Pulmonary artery endothelial cell (primary cell): ENCODE measurements at regions not wholly inside any gene's neighbourhood (a gene's known extent, or its start where the extent isn't known, plus 50 kb on each side); places are given as distances from the start of the nearest gene placed in this dataset.
"Not testable (repeated sequence)": the region's sequence is repeated elsewhere in the genome, so short reads cannot be mapped to it uniquely, and the experiment has no call there.

Source experiments
- DNase-seq: peaks from one replicate; pipeline ENCODE4 v3.0.0-alpha.2; 2011; ENCODE audit warnings: low read depth, low spot score

DNA sequence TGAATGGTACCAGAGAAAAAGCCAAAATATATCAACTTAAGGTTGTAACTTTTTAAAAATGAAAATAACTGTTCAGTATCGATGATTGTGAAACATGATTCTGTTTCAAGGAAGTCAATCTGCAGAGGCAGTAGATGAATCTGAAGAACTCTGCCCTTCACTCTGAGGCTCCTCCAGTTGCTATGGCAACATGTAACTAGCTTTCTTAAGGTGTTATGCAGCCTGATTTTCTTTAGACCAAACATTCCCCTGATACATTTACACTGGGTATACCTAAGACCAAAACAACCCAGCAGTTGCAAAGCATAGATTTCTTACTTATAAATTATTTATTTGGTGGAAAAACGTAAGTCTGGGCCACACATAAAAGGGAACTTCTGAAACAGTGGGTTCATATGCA, 133.6 kb upstream of the RASGEF1B start:
- DNase-seq, result no peak

- DNase-seq, result no peak
Observed at GRCh38 chr4:81604683-81605218, 133.0 kb upstream of the RASGEF1B start.

DNA sequence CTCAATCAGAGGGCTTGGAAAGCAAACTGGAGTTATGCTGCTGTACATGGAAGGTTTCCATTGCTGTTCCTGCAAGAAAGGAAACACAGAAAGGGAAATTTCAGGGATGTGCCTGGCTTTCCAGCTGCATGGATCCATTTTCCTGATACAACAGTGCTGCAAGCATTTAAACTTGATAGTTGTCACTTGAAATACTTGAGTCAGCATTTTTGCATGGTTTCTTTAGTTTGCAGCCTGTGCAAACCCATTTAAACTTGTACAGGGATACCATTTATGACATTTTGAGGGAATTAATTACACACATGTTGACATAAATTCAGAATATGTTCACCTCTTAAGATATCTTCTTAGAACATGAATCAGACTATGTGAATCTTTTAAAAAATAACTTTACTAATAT, 131.1 kb upstream of the RASGEF1B start:
- DNase-seq, result no peak

DNA sequence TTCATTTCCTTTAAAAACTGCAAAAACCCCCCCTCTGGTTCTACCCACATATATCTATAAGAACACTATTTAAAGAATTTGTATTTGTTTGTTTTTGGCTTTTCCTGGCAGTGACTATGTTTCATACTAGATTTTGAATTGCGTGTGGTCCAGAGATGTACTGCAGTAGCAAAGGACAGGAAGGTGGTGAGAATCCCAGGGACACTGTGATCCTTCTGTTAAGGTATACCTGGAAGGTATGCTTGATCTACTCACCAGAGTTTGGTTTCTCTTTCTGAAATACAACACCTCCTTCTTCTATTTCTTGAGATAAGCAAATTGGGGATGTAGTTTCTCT, 129.6 kb upstream of the RASGEF1B start:
- no peak for DNase-seq

- no peak for DNase-seq
Observed at GRCh38 chr4:81600520-81601357, 129.0 kb upstream of the RASGEF1B start.

DNA sequence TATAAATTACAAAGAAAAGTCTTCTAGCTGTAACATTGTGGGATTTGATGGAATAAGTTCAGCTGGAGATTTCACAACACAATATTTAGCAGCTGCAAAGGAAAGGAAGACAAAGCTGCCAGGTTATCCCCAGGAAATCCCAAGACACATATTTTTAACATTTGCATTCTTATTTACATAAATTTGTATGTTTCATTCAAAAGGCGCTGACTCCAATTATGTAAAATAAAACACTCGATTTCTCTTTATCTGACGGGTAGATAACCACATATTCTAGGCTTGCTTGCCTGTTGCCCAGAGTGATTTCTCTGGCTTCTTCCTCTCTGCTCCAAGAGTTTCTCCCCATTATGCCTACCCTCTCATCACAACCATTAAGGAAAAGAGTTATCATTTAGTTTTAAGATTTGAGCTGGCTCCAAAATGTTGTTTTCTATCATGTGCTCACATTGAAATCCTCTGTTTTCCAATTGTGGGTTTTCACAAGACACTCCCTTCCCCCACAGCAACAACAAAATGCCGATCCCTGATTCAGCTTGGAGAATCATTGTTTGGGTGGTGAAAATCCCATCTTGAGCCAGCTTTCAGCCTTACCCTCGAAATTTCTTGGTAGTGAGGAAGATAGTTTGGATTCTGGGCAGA, 128.2 kb upstream of the RASGEF1B start:
- DNase-seq, result no peak

DNA sequence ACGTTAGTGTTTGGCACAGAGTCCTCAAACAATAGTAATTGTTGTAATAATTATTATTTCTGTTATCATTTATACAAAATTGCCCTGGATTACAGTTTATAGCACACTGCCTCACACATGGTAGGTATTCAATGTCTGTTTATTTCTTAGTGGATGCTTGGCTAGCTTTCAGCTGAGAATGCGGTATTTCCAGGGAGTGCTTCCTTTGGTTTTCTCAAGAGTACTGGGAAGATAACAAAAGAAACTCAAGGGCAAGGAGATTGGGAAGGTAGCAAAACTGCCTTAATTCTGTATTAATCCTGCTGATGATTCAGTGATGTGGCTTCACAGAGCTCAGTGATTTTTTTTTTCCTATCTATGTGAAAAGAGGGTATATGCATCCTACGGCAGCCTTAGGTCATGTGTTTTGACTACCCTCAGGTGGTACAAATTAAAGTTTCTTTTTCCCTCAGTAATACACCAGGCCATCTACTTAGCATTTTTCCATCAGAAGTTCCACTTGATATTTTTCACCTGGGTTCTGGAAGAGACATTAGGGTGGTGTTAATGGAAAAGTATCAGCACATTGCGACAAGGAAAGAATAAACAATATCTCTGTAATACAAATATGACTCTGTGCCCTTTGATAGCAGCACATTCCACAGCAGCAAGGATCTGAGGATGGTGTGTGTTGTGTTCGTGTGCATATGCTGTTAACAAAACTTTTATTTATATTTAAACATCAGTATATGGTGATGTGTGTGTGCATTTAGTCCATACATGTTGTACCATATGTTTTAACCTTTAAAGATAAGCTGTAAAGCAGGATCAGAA, 124.3 kb upstream of the RASGEF1B start:
- no peak for DNase-seq

GRCh38 chr4:81595287-81595686, 123.6 kb upstream of the RASGEF1B start:
- DNase-seq, result no peak

DNA sequence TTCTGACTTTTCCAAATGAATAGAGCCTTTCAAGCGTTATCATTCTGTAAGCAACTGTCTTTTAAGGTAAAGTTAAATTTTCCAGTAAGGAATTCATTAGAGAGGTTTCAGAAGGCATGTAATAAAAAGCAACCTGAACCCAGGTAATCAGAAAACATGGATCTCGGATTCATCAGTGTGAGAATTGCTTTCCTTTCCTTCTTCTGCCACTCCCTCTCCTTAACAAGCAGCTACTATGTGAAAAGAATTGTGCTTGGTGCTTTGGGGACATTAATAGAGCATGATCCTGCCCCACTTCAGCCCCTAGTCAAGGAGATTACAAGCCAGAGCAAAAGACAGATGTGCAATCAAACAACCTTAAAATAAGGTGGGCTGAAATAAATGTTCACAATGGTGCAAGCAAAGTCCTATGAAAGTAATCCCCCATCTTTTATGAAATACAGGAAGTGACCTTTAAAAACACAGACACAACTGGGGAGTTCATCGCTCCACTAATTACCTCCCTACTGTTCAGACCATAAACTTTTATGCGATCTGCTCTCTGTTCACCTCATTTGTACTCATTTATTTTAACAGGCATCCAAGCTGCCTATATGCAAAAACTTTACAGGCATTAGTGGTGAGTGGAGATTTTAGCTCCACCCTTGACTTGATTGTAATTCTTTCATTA, 122.9 kb upstream of the RASGEF1B start:
- DNase-seq, result no peak

- no peak for DNase-seq
Observed at GRCh38 chr4:81592701-81593100, 121.0 kb upstream of the RASGEF1B start.

GRCh38 chr4:81590596-81590995, 118.9 kb upstream of the RASGEF1B start:
- no peak for DNase-seq

GRCh38 chr4:81589262-81589661, 117.6 kb upstream of the RASGEF1B start:
- no peak for DNase-seq

DNA sequence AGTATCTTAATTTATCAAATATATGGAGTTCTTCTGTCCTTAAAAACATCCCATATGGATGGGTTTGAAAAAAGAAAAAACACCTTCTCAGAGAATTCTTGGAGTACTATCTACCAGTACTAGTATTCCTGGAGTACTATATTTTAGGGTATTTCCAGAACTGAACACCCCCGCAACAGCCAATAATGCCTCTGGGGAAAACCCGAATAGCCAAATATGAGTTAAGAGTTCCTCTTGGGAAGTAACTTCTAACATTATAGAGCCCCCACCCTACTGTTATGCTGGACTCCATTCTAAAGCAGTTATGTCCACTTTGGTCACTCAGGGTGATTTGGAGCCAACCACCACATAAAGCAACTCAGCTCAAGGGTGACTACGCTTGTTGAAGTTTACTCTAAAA, 115.0 kb upstream of the RASGEF1B start:
- DNase-seq, result no peak

DNA sequence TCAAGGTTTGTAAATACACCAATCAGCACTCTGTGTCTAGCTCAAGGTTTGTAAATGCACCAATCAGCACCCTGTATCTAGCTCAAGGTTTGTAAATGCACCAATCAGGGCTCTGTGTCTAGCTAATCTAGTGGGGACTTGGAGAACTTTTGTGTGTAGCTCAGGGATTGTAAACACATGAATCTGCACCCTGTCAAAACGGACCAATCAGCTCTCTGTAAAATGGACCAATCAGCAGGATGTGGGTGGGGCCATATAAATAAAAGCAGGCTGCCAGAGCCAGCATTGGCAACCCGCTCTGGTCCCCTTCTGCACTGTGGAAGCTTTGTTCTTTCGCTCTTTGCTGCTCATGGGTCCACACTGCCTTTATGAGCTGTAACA, 109.3 kb upstream of the RASGEF1B start:
- DNase-seq, result not testable (repeated sequence)

- no peak for DNase-seq
Observed at GRCh38 chr4:81580346-81580993, 108.8 kb upstream of the RASGEF1B start.

- DNase-seq, result no peak
Observed at GRCh38 chr4:81577392-81577791, 105.7 kb upstream of the RASGEF1B start.

DNA sequence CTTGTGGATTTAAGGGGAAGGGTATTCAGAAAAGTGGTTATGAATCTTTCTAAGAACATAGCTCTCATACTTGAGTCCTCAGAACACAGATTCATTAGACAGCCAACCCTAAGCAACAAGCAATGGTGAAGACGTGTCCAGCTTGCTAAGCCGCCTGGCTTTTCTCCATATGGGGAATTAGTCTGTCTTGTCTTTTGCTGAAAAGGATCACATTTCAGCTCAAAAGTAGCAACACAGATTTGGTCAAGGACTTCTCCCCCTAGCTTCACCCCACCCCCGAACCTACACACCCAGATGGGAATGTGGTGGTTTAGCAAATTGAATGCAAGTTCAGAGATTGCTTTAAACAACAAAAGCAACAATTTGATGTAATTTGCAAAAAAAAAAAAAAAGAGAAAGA, 103.3 kb upstream of the RASGEF1B start:
- DNase-seq, result no peak

GRCh38 chr4:81573840-81574239, 102.1 kb upstream of the RASGEF1B start:
- no peak for DNase-seq

DNA sequence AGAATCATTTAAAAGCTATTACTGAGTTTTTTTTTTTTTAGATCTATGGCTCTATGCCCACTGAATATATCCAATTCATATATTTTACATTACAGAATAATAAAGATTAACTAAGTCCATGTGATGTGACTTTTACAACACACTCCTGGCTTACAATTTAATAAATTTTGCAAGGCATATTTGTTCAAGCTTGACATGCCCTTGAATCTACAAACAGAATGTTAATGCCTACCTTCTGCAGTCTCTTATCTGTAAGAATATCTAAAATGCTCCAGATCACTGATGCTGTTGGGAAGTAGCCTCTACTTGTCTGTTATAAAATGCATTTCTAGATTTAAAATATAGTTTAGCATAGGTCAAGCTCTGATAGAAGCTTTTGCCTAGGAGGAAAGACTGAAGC, 100.7 kb upstream of the RASGEF1B start:
- DNase-seq, result no peak

GRCh38 chr4:81571105-81571504, 99.4 kb upstream of the RASGEF1B start:
- DNase-seq, result no peak

- DNase-seq, result no peak
Observed at GRCh38 chr4:81566161-81566591, 94.5 kb upstream of the RASGEF1B start.
